ENCODE measurements at regions not wholly inside any gene's neighbourhood (a gene's known extent, or its start where the extent isn't known, plus 50 kb on each side); places are given as distances from the start of the nearest gene placed in this dataset.
"Not testable (repeated sequence)": the region's sequence is repeated elsewhere in the genome, so short reads cannot be mapped to it uniquely, and the experiment has no call there.

DNA sequence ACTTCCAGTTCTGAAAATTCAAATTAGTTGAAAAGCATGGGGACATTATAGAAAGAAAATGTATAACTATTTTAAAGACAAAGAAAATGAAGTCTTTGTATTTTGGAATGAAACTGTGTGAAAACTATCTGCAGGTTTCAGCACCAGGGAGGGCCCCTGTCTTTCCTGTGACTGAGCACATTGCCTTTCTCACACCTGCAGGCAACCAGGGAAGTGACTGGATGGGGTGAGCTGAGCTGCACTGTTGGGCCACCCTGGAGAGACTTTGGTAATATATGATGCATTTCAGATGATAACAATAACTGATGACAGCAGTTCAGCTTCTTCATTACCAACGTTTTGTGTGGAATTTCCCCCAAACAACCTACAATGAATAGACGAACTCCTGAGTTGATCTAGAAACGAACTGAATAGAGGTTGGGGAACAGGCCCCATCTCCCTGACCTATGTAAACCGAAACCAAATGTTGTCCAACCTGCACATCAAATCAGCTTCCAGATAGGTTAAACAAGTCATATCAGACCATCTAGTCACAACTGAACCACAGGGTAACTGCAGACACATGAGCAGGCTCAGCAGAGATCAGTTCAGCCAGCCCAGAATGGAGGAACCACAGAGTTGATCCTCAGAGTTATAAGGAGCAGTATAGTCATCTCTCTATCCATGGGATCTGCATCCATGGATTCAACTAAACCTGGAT, 1402.2 kb downstream of the RPIA start:
- H3K4me1 Mint-ChIP-seq; DNase-seq (ENCODE audit: low spot score in 2 of 2); H3K27ac Mint-ChIP-seq; H3K36me3 Mint-ChIP-seq; H3K9me3 Mint-ChIP-seq; H3K27me3 Mint-ChIP-seq; H3K4me3 Mint-ChIP-seq; ATAC-seq (ENCODE audit: low read depth): not testable (repeated sequence)

DNA sequence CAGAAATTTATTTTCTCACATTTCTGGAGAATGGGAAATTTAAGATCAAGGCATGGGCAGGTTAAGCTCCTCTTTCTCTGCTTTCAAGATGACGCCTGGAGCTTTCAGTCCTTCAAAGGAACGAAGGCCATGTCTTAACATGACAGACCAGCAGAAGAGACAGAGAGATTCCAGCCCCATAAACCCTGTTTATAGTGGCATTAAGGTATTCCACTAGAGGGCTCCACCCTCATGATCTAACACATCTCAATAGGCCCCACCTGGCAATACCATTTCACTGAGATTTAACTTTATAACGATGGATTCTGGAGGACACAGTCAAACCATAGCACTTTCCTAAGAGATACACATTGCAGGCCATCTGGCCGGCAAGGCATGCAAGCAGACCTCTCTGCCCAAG, 1406.1 kb downstream of the RPIA start:
- not testable (repeated sequence) for H3K4me3 Mint-ChIP-seq; H3K27ac Mint-ChIP-seq; H3K4me1 Mint-ChIP-seq; H3K36me3 Mint-ChIP-seq; H3K27me3 Mint-ChIP-seq; DNase-seq (ENCODE audit: low spot score in 2 of 2); H3K9me3 Mint-ChIP-seq
- ATAC-seq (ENCODE audit: low read depth), result peak; percentile 48

DNA sequence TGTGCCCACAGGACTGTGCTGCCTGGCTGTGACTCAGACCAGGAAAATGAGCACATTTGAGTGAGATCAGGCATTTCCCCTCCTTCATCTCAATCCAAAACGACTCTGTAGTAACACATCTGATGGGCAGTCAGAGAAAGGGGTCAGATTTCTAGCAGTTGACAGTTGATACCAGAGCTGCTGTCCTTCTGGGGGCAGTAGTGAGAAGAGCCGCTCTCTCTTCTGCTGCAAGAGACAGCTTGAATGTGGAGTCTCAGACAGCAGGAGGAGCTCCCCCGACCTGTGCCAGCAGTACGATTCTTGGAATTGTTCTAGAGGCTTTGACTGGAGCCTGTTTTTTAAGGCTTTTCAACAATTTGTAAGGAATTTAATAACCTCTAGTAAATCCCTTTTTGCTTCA, 1413.7 kb downstream of the RPIA start:
- not testable (repeated sequence) for DNase-seq (ENCODE audit: low spot score in 2 of 2); H3K36me3 Mint-ChIP-seq; H3K4me3 Mint-ChIP-seq; ATAC-seq (ENCODE audit: low read depth); H3K27ac Mint-ChIP-seq; H3K27me3 Mint-ChIP-seq; H3K9me3 Mint-ChIP-seq; H3K4me1 Mint-ChIP-seq

DNA sequence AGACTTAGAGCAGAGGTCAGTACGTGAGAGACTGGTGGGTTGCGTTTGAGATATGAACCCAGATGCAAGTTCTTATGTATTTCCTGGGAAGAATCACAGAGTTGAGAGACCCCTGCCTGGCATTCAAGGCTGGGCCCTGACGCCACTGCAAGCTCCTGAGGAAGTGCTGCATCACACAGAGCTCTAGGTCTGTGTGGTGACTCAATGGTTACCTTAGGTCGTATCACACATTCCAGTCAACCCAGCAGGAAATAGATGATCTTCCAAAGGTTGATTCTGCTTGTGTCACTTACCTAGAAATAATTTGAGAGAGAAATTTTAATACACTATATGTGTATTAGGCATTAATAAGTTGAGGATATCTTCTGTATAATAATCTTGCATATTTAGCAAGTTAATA, 1431.9 kb downstream of the RPIA start:
- H3K4me3 Mint-ChIP-seq; H3K27me3 Mint-ChIP-seq; H3K27ac Mint-ChIP-seq; H3K9me3 Mint-ChIP-seq; DNase-seq (ENCODE audit: low spot score in 2 of 2); H3K36me3 Mint-ChIP-seq; ATAC-seq (ENCODE audit: low read depth); H3K4me1 Mint-ChIP-seq: not testable (repeated sequence)

DNA sequence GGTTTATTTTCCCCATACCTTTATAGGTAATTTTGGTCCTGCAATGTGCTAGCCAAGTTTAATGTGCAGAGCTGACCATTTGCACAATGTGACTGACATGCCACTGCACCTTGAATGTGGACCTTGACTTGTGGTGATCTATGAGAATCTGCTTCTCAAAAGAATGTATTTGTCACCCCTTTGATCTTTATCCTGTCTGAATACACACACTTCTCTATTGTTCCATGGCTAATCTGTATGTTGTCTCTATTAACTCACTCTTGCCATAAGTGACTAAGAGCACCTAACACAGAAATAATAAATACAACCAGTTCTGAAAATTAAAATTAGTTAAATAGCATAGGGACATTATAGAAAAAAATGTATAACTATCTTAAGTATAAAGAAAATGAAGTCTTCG, 1447.6 kb downstream of the RPIA start:
- ATAC-seq (ENCODE audit: low read depth), result not testable (repeated sequence)

DNA sequence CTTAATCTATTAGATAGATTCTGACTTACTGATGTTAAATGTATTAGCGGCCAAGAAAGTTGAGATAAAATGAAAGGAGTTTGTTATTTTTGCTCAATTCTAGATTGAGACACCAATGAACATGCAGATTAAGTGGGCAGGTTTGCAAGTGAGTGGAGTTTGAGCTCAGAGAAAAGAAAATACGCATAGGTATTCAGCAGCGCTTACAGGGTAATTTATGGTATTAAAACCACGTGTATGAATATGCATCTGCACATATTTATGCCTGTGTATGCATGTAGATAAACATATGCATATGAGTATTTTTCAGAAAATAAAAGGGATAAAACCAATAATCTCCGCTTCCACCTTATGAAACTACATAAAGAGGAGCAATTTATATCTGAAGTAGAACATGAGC, 1450.1 kb downstream of the RPIA start:
- not testable (repeated sequence) for H3K36me3 Mint-ChIP-seq; H3K27ac Mint-ChIP-seq; H3K4me3 Mint-ChIP-seq; H3K9me3 Mint-ChIP-seq; DNase-seq (ENCODE audit: low spot score in 2 of 2); H3K4me1 Mint-ChIP-seq; ATAC-seq (ENCODE audit: low read depth); H3K27me3 Mint-ChIP-seq

More for the DNA sequence above, 1447.6 kb downstream of the RPIA start:
- not testable (repeated sequence) for H3K4me3 Mint-ChIP-seq; H3K36me3 Mint-ChIP-seq; H3K9me3 Mint-ChIP-seq; H3K27ac Mint-ChIP-seq; H3K4me1 Mint-ChIP-seq; H3K27me3 Mint-ChIP-seq; DNase-seq (ENCODE audit: low spot score in 2 of 2)

DNA sequence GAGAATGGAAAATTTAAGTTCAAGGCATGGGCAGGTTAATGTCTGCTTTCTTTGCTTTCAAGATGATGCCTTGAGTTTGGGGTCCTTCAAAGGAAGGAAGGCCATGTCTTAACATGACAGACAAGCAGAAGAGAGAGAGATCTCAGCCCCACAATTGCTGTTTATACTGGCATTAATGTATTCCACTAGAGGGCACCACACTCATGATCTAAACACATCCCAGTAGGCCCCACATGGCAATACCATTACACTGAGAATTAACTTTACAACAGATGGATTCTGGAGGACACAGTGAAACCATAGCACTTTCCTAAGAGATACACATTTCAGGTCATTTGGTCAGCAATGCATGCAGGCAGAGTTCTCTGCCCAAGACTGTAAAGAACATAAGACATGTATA, 1460.3 kb downstream of the RPIA start:
- not testable (repeated sequence) for H3K36me3 Mint-ChIP-seq; H3K27ac Mint-ChIP-seq; ATAC-seq (ENCODE audit: low read depth); H3K4me1 Mint-ChIP-seq; H3K9me3 Mint-ChIP-seq; H3K27me3 Mint-ChIP-seq; H3K4me3 Mint-ChIP-seq
- DNase-seq (ENCODE audit: low spot score in 2 of 2), result peak in 1 of 2 donors; percentile 11

DNA sequence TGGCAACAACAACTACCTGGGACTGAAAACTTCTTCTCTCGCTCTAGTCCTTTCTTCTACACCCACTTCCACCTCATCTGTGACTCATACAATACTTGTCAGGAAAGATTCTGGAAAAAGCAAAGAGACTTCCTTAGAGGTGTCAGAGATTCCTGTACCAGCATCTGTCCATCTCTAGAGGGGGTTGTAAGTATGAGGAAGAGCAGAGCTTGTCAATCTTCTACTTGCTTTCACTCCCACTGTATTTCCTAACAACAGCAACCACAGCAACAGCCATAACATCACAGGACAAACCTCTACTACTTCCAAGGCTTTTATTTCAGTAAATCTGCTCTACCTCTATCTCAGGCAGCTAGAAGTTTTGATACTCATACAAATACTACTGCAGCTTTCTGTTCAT, 1479.5 kb downstream of the RPIA start:
- H3K9me3 Mint-ChIP-seq; H3K27ac Mint-ChIP-seq; DNase-seq (ENCODE audit: low spot score in 2 of 2); H3K4me3 Mint-ChIP-seq; H3K36me3 Mint-ChIP-seq; H3K27me3 Mint-ChIP-seq; H3K4me1 Mint-ChIP-seq; ATAC-seq (ENCODE audit: low read depth): not testable (repeated sequence)

DNA sequence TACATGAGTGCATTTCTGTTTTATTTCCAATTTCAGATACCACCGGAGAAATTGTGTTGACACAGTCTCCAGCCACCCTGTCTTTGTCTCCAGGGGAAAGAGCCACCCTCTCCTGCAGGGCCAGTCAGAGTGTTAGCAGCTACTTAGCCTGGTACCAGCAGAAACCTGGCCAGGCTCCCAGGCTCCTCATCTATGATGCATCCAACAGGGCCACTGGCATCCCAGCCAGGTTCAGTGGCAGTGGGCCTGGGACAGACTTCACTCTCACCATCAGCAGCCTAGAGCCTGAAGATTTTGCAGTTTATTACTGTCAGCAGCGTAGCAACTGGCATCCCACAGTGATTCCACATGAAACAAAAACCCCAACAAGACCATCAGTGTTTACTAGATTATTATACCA, 1481.6 kb downstream of the RPIA start:
- not testable (repeated sequence) for H3K4me3 Mint-ChIP-seq; H3K4me1 Mint-ChIP-seq; H3K27me3 Mint-ChIP-seq; H3K36me3 Mint-ChIP-seq; H3K9me3 Mint-ChIP-seq; ATAC-seq (ENCODE audit: low read depth); H3K27ac Mint-ChIP-seq; DNase-seq (ENCODE audit: low spot score in 2 of 2)

DNA sequence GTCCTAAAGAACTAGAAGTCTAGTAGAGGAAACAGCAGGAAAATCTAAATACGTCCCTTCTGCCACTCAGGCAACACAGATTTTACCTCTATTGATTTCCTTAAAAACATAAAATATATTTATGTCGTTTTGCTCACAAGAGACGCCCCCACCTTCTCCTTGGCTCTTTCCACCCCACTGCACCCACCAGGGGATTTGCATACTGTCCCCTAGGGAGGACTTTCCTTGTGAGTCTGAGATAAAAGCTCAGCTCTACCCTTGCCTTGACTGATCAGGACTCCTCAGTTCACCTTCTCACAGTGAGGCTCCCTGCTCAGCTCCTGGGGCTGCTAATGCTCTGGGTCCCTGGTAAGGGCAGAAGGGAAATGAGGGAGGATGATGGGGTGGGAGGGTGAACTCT, 1488.1 kb downstream of the RPIA start:
- H3K27ac Mint-ChIP-seq, result peak overlapping the region; percentile 11
- ATAC-seq (ENCODE audit: low read depth) (peak; percentile 38), DNase-seq (ENCODE audit: low spot score in 2 of 2) (peak in 1 of 2 donors; percentile 7)
- H3K9me3 Mint-ChIP-seq, H3K36me3 Mint-ChIP-seq, H3K27me3 Mint-ChIP-seq: not testable (repeated sequence)
- peak overlapping the region; percentile 7 for H3K4me3 Mint-ChIP-seq
- peaks cover 11% of the 10 kb centered on the region for H3K4me1 Mint-ChIP-seq

DNA sequence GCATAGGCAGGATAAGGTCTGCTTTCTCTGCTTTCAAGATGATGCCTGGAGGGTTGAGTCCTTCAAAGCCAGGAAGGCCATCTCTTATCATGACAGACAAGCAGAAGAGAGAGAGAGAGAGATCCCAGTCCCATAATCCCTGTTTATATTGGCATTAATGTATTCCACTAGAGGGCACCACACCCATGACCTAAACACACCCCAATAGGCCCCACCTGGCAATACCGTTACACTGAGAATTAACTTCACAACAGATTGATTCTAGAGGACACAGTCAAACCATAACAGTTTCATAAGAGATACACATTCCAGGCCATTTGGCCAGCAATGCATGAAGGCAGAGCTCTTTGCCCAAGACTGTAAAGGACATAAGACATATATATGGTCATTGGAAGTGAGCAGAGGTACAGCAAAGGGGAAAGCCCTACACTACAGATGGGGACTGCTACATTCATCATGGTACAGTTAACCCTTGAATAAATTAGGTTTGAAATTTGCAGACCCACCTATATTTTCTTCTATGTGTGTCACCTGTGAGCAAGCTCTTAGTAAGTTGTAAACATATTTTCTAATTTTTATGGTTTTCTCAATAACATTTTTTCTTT, 1516.1 kb downstream of the RPIA start:
- H3K36me3 Mint-ChIP-seq, result no peaks in the 10 kb centered on the region
- peaks cover 11% of the 10 kb centered on the region for H3K27me3 Mint-ChIP-seq
- H3K4me1 Mint-ChIP-seq, result peaks cover 17% of the 10 kb centered on the region
- peak in 1 of 2 donors; percentile 19 for DNase-seq (ENCODE audit: low spot score in 2 of 2)
- H3K4me3 Mint-ChIP-seq, result no peak overlapping the region
- no peaks in the 10 kb centered on the region for H3K9me3 Mint-ChIP-seq
- peak; percentile 71 for ATAC-seq (ENCODE audit: low read depth)
- H3K27ac Mint-ChIP-seq, result no peak overlapping the region

DNA sequence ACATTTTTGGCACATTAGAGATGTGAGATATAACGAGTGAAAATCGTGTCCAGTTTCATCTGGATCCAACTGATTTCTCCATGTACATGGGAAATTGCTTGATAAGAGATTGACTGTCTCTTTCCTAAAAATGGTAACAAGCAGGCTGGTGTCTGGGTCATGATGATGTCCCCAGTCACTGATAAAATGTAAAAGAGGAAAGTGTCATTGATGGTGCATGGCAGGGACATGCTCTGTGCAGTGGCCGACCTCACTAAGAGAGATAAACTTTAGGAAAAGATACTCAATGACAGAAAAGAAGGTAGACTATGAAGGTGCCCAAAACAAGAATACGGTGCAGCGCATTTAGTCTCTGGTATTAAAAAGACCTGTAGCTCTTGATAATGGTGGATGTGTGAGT, 1517.5 kb downstream of the RPIA start:
- no peak for ATAC-seq (ENCODE audit: low read depth)
- peaks cover 17% of the 10 kb centered on the region for H3K4me1 Mint-ChIP-seq
- H3K4me3 Mint-ChIP-seq, result no peak overlapping the region
- no peaks in the 10 kb centered on the region for H3K9me3 Mint-ChIP-seq
- no peaks in the 10 kb centered on the region for H3K36me3 Mint-ChIP-seq
- DNase-seq (ENCODE audit: low spot score in 2 of 2), result no peak
- peaks cover 5% of the 10 kb centered on the region for H3K27me3 Mint-ChIP-seq
- no peak overlapping the region for H3K27ac Mint-ChIP-seq

DNA sequence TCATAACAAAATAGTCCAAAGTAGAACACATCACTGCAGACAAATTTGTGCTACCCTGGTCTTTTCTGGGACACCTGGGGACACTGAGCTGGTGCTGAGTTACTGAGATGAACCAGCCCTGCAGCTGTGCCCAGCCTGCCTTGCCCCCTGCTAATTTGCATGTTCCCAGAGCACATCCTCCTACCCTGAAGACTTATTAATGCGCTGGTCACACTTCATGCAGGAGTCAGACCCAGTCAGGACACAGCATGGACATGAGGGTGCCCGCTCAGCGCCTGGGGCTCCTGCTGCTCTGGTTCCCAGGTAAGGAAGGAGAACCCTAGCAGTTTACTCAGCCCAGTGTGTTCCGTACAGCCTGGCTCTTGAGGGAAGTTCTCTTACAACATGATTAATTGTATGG, 1518.3 kb downstream of the RPIA start:
- Mint-ChIP-seq H3K27me3 (peaks cover 5% of the 10 kb centered on the region), H3K27ac (no peak overlapping the region), H3K36me3 (no peaks in the 10 kb centered on the region), H3K4me1 (peaks cover 19% of the 10 kb centered on the region), H3K4me3 (peak overlapping the region; percentile 39), H3K9me3 (no peaks in the 10 kb centered on the region)
- DNase-seq (ENCODE audit: low spot score in 2 of 2) (no peak), ATAC-seq (ENCODE audit: low read depth) (no peak)

DNA sequence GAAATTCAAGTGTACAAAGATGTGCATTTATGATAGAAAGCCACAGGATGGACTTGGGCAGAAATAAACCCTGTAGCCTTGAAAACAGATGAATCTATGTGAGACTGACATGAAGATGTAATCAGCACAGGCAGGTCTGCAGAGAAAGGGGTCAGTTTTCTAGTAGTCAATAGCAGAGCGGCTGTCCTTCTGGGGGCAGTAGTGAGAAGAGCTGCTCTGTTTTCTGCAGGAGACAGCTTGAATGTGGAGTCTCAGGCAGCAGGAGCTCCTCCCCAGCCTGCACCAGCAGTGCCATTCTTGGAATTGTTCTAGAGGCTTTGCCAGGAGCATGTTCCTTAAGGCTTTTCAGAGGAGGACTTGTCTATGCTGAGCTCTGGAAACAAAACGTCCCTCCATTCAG, 1524.4 kb downstream of the RPIA start:
- H3K4me3 Mint-ChIP-seq; ATAC-seq (ENCODE audit: low read depth); H3K27ac Mint-ChIP-seq; H3K36me3 Mint-ChIP-seq; H3K27me3 Mint-ChIP-seq; DNase-seq (ENCODE audit: low spot score in 2 of 2); H3K9me3 Mint-ChIP-seq: not testable (repeated sequence)
- H3K4me1 Mint-ChIP-seq, result peaks cover 16% of the 10 kb centered on the region

DNA sequence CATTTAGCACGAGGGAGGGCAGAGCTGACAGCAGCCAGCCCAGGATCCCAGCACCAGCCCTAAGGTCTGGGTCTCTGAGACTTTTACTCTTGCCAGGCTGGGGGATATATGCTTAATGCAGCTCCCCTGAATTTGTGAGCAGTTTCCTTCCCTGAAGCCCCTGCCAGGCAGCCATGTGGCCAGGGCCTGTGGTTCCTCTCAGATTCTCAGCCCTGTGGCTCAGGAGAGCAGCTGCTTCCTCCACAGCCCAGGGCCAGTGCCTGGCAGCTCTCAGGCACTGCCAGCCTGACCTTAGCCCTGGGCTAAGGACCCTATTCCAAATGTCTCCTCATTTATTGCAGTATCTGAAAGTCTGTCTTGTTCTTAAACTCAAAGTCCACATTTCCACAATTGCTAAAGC, 1525.3 kb downstream of the RPIA start:
- not testable (repeated sequence) for H3K27ac Mint-ChIP-seq; H3K27me3 Mint-ChIP-seq; H3K9me3 Mint-ChIP-seq; H3K4me3 Mint-ChIP-seq; DNase-seq (ENCODE audit: low spot score in 2 of 2); H3K36me3 Mint-ChIP-seq; ATAC-seq (ENCODE audit: low read depth)
- H3K4me1 Mint-ChIP-seq, result peaks cover 22% of the 10 kb centered on the region

Measured in memory B cell (primary cell).